Dermis blood vessel endothelial cell (primary cell): ENCODE measurements at regions not wholly inside any gene's neighbourhood (a gene's known extent, or its start where the extent isn't known, plus 50 kb on each side); places are given as distances from the start of the nearest gene placed in this dataset.
"Not testable (repeated sequence)": the region's sequence is repeated elsewhere in the genome, so short reads cannot be mapped to it uniquely, and the experiment has no call there.

Source experiments
- DNase-seq: peaks from one replicate; pipeline ENCODE4 v3.0.0; 2010

- DNase-seq = no peak
Observed at GRCh38 chr17:54524501-54524900, 376.2 kb upstream of the TOM1L1 start.

GRCh38 chr17:54527941-54528340 is 372.7 kb upstream of the TOM1L1 start:
- no peak for DNase-seq

GRCh38 chr17:54530398-54530797 is 370.3 kb upstream of the TOM1L1 start:
- DNase-seq = no peak

- DNase-seq = no peak
Observed at GRCh38 chr17:54536306-54536705, 364.3 kb upstream of the TOM1L1 start.

GRCh38 chr17:54537656-54538055 is 363.0 kb upstream of the TOM1L1 start:
- no peak for DNase-seq

GRCh38 chr17:54544249-54544648 is 356.4 kb upstream of the TOM1L1 start:
- no peak for DNase-seq

GRCh38 chr17:54559883-54560282 is 340.8 kb upstream of the TOM1L1 start:
- no peak for DNase-seq

- DNase-seq = no peak
Observed at GRCh38 chr17:54608634-54609155, 292.0 kb upstream of the TOM1L1 start.

- no peak for DNase-seq
Observed at GRCh38 chr17:54620399-54620978, 280.2 kb upstream of the TOM1L1 start.

- DNase-seq = no peak
Observed at GRCh38 chr17:54623746-54624145, 276.9 kb upstream of the TOM1L1 start.

- no peak for DNase-seq
Observed at GRCh38 chr17:54626146-54626703, 274.4 kb upstream of the TOM1L1 start.

GRCh38 chr17:54639426-54639825 is 261.2 kb upstream of the TOM1L1 start:
- DNase-seq = not testable (repeated sequence)

GRCh38 chr17:54662978-54663876 is 237.4 kb upstream of the TOM1L1 start:
- no peak for DNase-seq

- no peak for DNase-seq
Observed at GRCh38 chr17:54666559-54666958, 234.1 kb upstream of the TOM1L1 start.

- DNase-seq = no peak
Observed at GRCh38 chr17:54678158-54678557, 222.5 kb upstream of the TOM1L1 start.

- no peak for DNase-seq
Observed at GRCh38 chr17:54680410-54680809, 220.2 kb upstream of the TOM1L1 start.

- DNase-seq = no peak
Observed at GRCh38 chr17:54694287-54694887, 206.3 kb upstream of the TOM1L1 start.

- not testable (repeated sequence) for DNase-seq
Observed at GRCh38 chr17:54712798-54713197, 187.9 kb upstream of the TOM1L1 start.

- no peak for DNase-seq
Observed at GRCh38 chr17:54718286-54718685, 182.4 kb upstream of the TOM1L1 start.

- DNase-seq = no peak
Observed at GRCh38 chr17:54727624-54728023, 173.0 kb upstream of the TOM1L1 start.

GRCh38 chr17:54736573-54736972 is 164.1 kb upstream of the TOM1L1 start:
- DNase-seq = no peak

- no peak for DNase-seq
Observed at GRCh38 chr17:54738496-54738895, 162.2 kb upstream of the TOM1L1 start.

- DNase-seq = no peak
Observed at GRCh38 chr17:54744750-54745149, 155.9 kb upstream of the TOM1L1 start.
